GM12878 (cell line): ENCODE measurements at regions not wholly inside any gene's neighbourhood (a gene's known extent, or its start where the extent isn't known, plus 50 kb on each side); places are given as distances from the start of the nearest gene placed in this dataset.

Experiments used
- ATAC-seq: fragments of 200-7000 bp; cut with Tn5 transposase; 3 replicates; pipeline ENCODE4 v1.9.1; 2020; ENCODE audit warnings: mild to moderate bottlenecking, moderate library complexity
- BruUV-seq: library from RNA; stranded (reverse); fragments of 400-500 nt; replicated peaks from 2 replicates; lab custom pipeline; 2021; lab: Mats Ljungman, UMichigan
- CTCF ChIA-PET: fragments of 300-600 bp; sonication (Branson Sonifier 250); formaldehyde crosslinking; extraction: SDS; loops from one replicate; lab custom pipeline; 2021; ENCODE audit warnings: inconsistent platforms; lab: Yijun Ruan, JAX
- POLR2A ChIA-PET: fragments of 350-600 bp; formaldehyde crosslinking; extraction: SDS; loops from one replicate; lab custom pipeline; 2021; ENCODE audit warnings: inconsistent platforms; lab: Charles Lee
- RAD21 ChIA-PET: fragments of 300-600 bp; sonication (Branson Sonifier 250); formaldehyde crosslinking; loops from one replicate; lab custom pipeline; 2023; ENCODE audit warnings: antibody characterized with exemption; ENCODE audit not compliant: unreplicated experiment; lab: Charles Lee
- SMC1A ChIA-PET: fragments of 300-600 bp; sonication (Branson Sonifier 250); formaldehyde crosslinking; loops from one replicate; lab custom pipeline; 2023; ENCODE audit not compliant: unreplicated experiment, uncharacterized antibody; lab: Charles Lee
- DNase-seq: peaks from one replicate; pipeline ENCODE4 v3.0.0-alpha.2; 2011; ENCODE audit warnings: low read depth, low spot score
- FAIRE-seq: peaks from 3 replicates; lab custom pipeline; 2011; peaks lifted over from hg19 to GRCh38; lab: Jason Lieb, UNC
- H2AFZ ChIP-seq: 2 replicates; pipeline ENCODE4 v1.6.0; 2011; ENCODE audit warnings: low read depth, low read length, control low read depth; ENCODE audit not compliant: control insufficient read depth
- H3K27ac ChIP-seq: 2 replicates; pipeline ENCODE4 v1.5.1; 2011; ENCODE audit warnings: control low read depth; ENCODE audit not compliant: control insufficient read depth, insufficient read depth
- H3K27me3 ChIP-seq, 2 experiments: replicated peaks in 1 of 2; 2 replicates each; pipeline versions ENCODE4 v1.6.0 to v1.6.1; 2011; ENCODE audit warnings: low read length in 1 of 2; ENCODE audit not compliant: control insufficient read depth in 2 of 2, insufficient read depth in 2 of 2
- H3K36me3 ChIP-seq, 2 experiments: 2 replicates each; pipeline ENCODE4 v1.5.1; 2011; ENCODE audit warnings: low read length in 1 of 2; ENCODE audit not compliant: control insufficient read depth in 2 of 2, insufficient read depth in 2 of 2
- H3K4me1 ChIP-seq: 2 replicates; pipeline ENCODE4 v1.6.1; 2011; ENCODE audit warnings: mild to moderate bottlenecking, low read length, moderate library complexity, mixed read lengths; ENCODE audit not compliant: control insufficient read depth, insufficient read depth
- H3K4me2 ChIP-seq: 2 replicates; pipeline ENCODE4 v1.6.0; 2011; ENCODE audit warnings: control low read depth; ENCODE audit not compliant: control insufficient read depth, insufficient read depth
- H3K4me3 ChIP-seq: fragments of 200-600 bp; sonication (generic); 2 replicates; pipeline ENCODE4 v1.5.1; 2016
- H3K79me2 ChIP-seq: 2 replicates; pipeline ENCODE4 v1.6.0; 2011; ENCODE audit warnings: low read length; ENCODE audit not compliant: control insufficient read depth, insufficient read depth
- H3K9ac ChIP-seq: 2 replicates; pipeline ENCODE4 v1.8.0; 2011; ENCODE audit warnings: low read length, control low read depth, mixed read lengths; ENCODE audit not compliant: control insufficient read depth, insufficient read depth
- H3K9me3 ChIP-seq: replicated peaks from 3 replicates; pipeline ENCODE4 v1.5.1; 2011; ENCODE audit warnings: mild to moderate bottlenecking, low read length; ENCODE audit not compliant: control insufficient read depth, insufficient read depth
- H4K20me1 ChIP-seq: 2 replicates; pipeline ENCODE4 v1.6.0; 2011; ENCODE audit not compliant: control insufficient read depth, insufficient read depth
- CTCF ChIP-seq, 3 experiments: IDR thresholded peaks in 2 of 3; conservative IDR thresholded peaks in 1 of 3; 2 replicates each; pipeline ENCODE4 v1.5.1; 2011; ENCODE audit warnings: low read depth in 3 of 3, low read length in 3 of 3, mild to moderate bottlenecking in 3 of 3, control low read depth in 2 of 3, moderate library complexity in 2 of 3, inconsistent platforms in 1 of 3, mixed read lengths in 1 of 3; ENCODE audit not compliant: control insufficient read depth in 2 of 3, insufficient read depth in 1 of 3; ENCODE audit errors: extremely low read depth in 1 of 3
- FOS ChIP-seq: IDR thresholded peaks from 3 replicates; pipeline ENCODE4 v1.6.1; 2011; ENCODE audit warnings: borderline replicate concordance; ENCODE audit not compliant: insufficient read length; ENCODE audit errors: extremely low read depth
- HDAC2 ChIP-seq: fragments of 200-600 bp; sonication (generic); IDR thresholded peaks from 2 replicates; pipeline ENCODE4 v1.6.1; 2017
- MXI1 ChIP-seq: fragments of 150-350 bp; IDR thresholded peaks from 2 replicates; pipeline ENCODE4 v1.6.1; 2011; ENCODE audit warnings: low read depth, mild to moderate bottlenecking, inconsistent platforms, low read length, improper control_type of control experiment
- MYB ChIP-seq: fragments of 150-350 bp; IDR thresholded peaks from 2 replicates; pipeline ENCODE4 v1.6.1; 2014; ENCODE audit warnings: mild to moderate bottlenecking, low read depth, low read length, borderline replicate concordance
- NFYA ChIP-seq: IDR thresholded peaks from 2 replicates; pipeline ENCODE4 v1.6.1; 2011; ENCODE audit warnings: low read depth, mild to moderate bottlenecking, low read length, improper control_type of control experiment, borderline replicate concordance
- PAX5 ChIP-seq: IDR thresholded peaks from 2 replicates; pipeline ENCODE4 v1.6.1; 2011; ENCODE audit warnings: low read depth, low read length, borderline replicate concordance
- POLR2AphosphoS2 ChIP-seq: IDR thresholded peaks from 2 replicates; pipeline ENCODE4 v1.6.1; 2011; ENCODE audit warnings: low read depth, mild to moderate bottlenecking, low read length, improper control_type of control experiment, moderate library complexity
- STAT3 ChIP-seq: IDR thresholded peaks from 2 replicates; pipeline ENCODE4 v1.6.1; 2011; ENCODE audit warnings: low read depth, low read length, improper control_type of control experiment
- TCF3 ChIP-seq: IDR thresholded peaks from 2 replicates; pipeline ENCODE4 v1.6.1; 2012; ENCODE audit warnings: low read depth, mild to moderate bottlenecking, low read length, borderline replicate concordance; ENCODE audit not compliant: insufficient read depth
- ZNF207 ChIP-seq: fragments of 450-650 bp; IDR thresholded peaks from 2 replicates; pipeline ENCODE4 v1.6.1; 2014; ENCODE audit warnings: antibody characterized with exemption, mild to moderate bottlenecking, borderline replicate concordance
- ZNF384 ChIP-seq: IDR thresholded peaks from 2 replicates; pipeline ENCODE4 v1.6.1; 2012; ENCODE audit warnings: low read depth, mild to moderate bottlenecking, low read length, improper control_type of control experiment, borderline replicate concordance
- WGBS: methylation state at CpG from one replicate; pipeline ENCODE4 v1.1.6; 2016; ENCODE audit warnings: low lambda C conversion rate; ENCODE audit not compliant: insufficient replicate concordance, insufficient coverage; ENCODE audit errors: missing lambda C conversion rate; 5-methylcytosine and 5-hydroxymethylcytosine counted together
- in situ Hi-C: fragments of 300-500 bp; cut with MboI; formaldehyde crosslinking; loops from 9 replicates; pipeline ENCODE4 v1.14.3; 2018; ENCODE audit warnings: mixed read lengths
- intact Hi-C: fragments of 100-400 bp; cut with micrococcal nuclease; formaldehyde crosslinking; loops from one replicate; pipeline ENCODE4 v1.14.2; 2022; ENCODE audit not compliant: unreplicated experiment
- TF ChIP-seq, protein P1 (sequence below): IDR thresholded peaks from 2 replicates; pipeline ENCODE4 v1.6.1; 2011; ENCODE audit warnings: low read depth, mild to moderate bottlenecking, low read length, moderate library complexity, borderline replicate concordance; ENCODE audit errors: extremely low read depth

DNA sequence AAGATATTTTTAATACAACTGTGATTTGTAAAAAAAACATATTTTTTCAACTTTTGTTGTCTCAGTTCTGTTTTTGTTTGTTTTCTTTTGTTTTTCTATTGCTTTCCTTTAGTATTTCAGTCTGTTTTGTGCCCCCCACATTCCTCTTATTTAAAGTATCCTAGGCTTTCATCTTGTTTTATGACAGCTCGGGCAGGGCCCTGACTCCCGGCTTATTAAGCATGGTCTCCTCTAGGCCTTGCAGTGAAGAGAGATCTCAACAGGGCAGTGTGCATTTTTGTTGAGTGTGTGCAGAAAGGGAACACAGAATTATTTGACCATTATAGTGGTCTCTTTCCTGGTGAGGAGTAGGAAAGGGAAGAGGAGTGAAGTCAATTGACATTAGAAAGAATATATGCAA, 110.2 kb upstream of the SLC38A4 start (continued):
- TF ChIP-seq PAX5 (no peak), MYB (no peak)
- TF ChIP-seq, all 136 proteins: peak for 0

DNA sequence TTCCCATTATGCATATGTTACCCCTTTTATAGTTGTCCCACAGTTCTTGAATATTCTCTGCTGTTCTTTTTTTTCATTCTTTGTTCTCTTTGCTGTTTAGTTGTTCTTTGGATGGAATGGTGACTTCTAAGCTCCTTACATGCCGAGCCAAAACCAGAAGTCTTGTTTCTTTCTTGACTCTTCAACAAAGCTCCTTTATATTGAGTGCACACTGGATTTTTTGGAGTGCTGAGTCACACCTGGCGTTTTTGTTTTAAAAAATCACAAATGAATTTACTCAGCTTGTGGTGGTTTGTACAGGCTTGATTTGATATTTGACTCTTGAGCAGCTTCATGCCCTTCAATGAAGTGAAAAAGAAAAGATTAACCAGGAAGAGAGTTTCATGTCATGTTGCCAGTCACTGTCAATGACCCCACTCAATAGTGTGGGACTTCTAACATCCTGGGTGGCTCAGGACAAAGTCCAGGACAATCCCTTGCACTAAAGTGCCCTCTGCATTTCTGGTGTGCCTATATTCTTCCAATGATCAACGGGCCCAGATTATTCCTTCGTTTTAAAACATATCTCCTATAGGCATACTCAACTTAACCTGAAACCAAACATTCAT, 112.4 kb upstream of the SLC38A4 start:
- RAD21 ChIA-PET = interaction anchor here (1.5 kb wide), 1 partner anchor 14 kb away, joined by 3 read pairs; no protein-coding TSS in a partner anchor
- TF ChIP-seq HDAC2 = no peak
- TF ChIP-seq, all 136 proteins: peak for 0
- 14% methylated on average over 4 of the region's 4 CpGs for WGBS
- intact Hi-C loops (no loop called here), in situ Hi-C loops (no loop called here)
- ATAC-seq (no peak), DNase-seq (no peak), FAIRE-seq (no peak)
- no peak overlapping the region for H3K4me2 ChIP-seq
- H3K4me1 ChIP-seq = no peaks in the 10 kb centered on the region
- H2AFZ ChIP-seq = no peak overlapping the region
- no peak overlapping the region for H3K9ac ChIP-seq
- H3K27ac ChIP-seq = no peak overlapping the region
- SMC1A ChIA-PET = no interaction called here
- POLR2A ChIA-PET = no interaction called here
- CTCF ChIA-PET = interaction anchor here (2.1 kb wide), 1 partner anchor 45 kb away, joined by 4 read pairs; no protein-coding TSS in a partner anchor
- H4K20me1 ChIP-seq = no peaks in the 10 kb centered on the region
- no peaks in the 10 kb centered on the region for H3K9me3 ChIP-seq
- H3K4me3 ChIP-seq = no peak overlapping the region
- H3K27me3 ChIP-seq = no peaks in the 10 kb centered on the region
- H3K79me2 ChIP-seq = no peaks in the 10 kb centered on the region
- no TSS peak for BruUV-seq
- H3K36me3 ChIP-seq = no peaks in the 10 kb centered on the region

DNA sequence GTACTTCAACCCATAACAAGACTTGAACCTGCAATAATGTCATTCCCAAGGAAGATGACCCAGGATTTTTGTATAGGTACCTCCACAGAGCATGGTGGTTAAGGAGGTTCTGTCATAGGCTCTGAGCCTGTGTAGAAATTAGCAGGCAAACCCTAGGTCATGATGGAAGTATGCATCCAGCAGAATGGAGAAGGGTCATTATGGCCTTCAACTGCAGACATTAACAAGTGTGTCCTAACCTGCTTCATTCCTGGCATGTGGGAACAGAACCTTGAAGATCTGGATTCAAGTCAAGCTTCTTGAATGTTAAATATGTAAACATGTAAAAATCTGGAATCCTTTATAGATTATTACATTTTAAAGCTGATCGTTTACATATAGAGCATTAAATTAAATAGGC, 116.2 kb upstream of the SLC38A4 start:
- intact Hi-C loops (no loop called here), in situ Hi-C loops (no loop called here)
- POLR2A ChIA-PET = no interaction called here
- no peak for FAIRE-seq
- Histone ChIP-seq H3K9ac (no peak overlapping the region), H3K9me3 (no peaks in the 10 kb centered on the region), H3K4me2 (no peak overlapping the region), H4K20me1 (no peaks in the 10 kb centered on the region), H2AFZ (no peak overlapping the region), H3K36me3 (no peaks in the 10 kb centered on the region), H3K4me1 (no peaks in the 10 kb centered on the region), H3K27ac (no peak overlapping the region), H3K27me3 (no peaks in the 10 kb centered on the region), H3K79me2 (no peaks in the 10 kb centered on the region), H3K4me3 (no peak overlapping the region)
- TF ChIP-seq ZNF384 (no peak), ZNF207 (no peak), PAX5 (no peak), CTCF (IDR thresholded peaks at IDR 0.05 in 2 of 3, conservative IDR thresholded peaks at IDR 0.05 in 1 of 3; ENCODE audit: control insufficient read depth in 2 of 3, extremely low read depth in 1 of 3, insufficient read depth in 1 of 3, low read depth in 3 of 3, low read length in 3 of 3) (no peak), NFYA (no peak), MXI1 (no peak), FOS (no peak), POLR2AphosphoS2 (no peak), STAT3 (no peak), TCF3 (no peak)
- TF ChIP-seq, protein P1, sequence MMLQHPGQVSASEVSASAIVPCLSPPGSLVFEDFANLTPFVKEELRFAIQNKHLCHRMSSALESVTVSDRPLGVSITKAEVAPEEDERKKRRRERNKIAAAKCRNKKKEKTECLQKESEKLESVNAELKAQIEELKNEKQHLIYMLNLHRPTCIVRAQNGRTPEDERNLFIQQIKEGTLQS = no peak
- BruUV-seq = no TSS peak
- SMC1A ChIA-PET = interaction anchor here (0.9 to 1.6 kb wide), 2 partner anchors 12 kb away, joined by 3 to 4 read pairs; no protein-coding TSS in a partner anchor
- 4% methylated on average over 1 of the region's 1 CpG for WGBS
- CTCF ChIA-PET = no interaction called here
- no peak for ATAC-seq
- DNase-seq = no peak
- RAD21 ChIA-PET = no interaction called here
